H9 (cell line): ENCODE measurements at regions not wholly inside any gene's neighbourhood (a gene's known extent, or its start where the extent isn't known, plus 50 kb on each side); places are given as distances from the start of the nearest gene placed in this dataset.

ENCODE experiments used
- DNase-seq: peaks from one replicate; pipeline ENCODE4 v3.0.0-alpha.2; 2017
- H2AFZ ChIP-seq: one replicate; pipeline ENCODE4 v1.6.1; 2013; ENCODE audit warnings: mild to moderate bottlenecking, low read length, control low read depth, moderate library complexity
- H2AK5ac ChIP-seq: 2 replicates; pipeline ENCODE4 v1.6.1; 2013; ENCODE audit warnings: low read length, control low read depth, mixed read lengths; ENCODE audit not compliant: insufficient read length
- H2BK120ac ChIP-seq: one replicate; pipeline ENCODE4 v1.6.1; 2013; ENCODE audit warnings: low read depth, mild to moderate bottlenecking, low read length, control low read depth, inconsistent platforms; ENCODE audit not compliant: poor library complexity, severe bottlenecking
- H2BK12ac ChIP-seq: 2 replicates; pipeline ENCODE4 v1.6.1; 2013; ENCODE audit warnings: low read length, control low read depth, mixed read lengths, low read depth; ENCODE audit not compliant: insufficient read length
- H2BK15ac ChIP-seq: 2 replicates; pipeline ENCODE4 v1.6.1; 2013; ENCODE audit warnings: low read depth, low read length, control low read depth
- H2BK20ac ChIP-seq: one replicate; pipeline ENCODE4 v1.6.1; 2013; ENCODE audit warnings: low read depth, mild to moderate bottlenecking, low read length, control low read depth, inconsistent platforms; ENCODE audit not compliant: poor library complexity, severe bottlenecking
- H2BK5ac ChIP-seq: 2 replicates; pipeline ENCODE4 v1.6.1; 2013; ENCODE audit warnings: low read length, control low read depth, mixed read lengths; ENCODE audit not compliant: insufficient read length
- H3K14ac ChIP-seq: 2 replicates; pipeline ENCODE4 v1.6.1; 2013; ENCODE audit warnings: low read length, control low read depth; ENCODE audit not compliant: insufficient read depth
- H3K18ac ChIP-seq: 2 replicates; pipeline ENCODE4 v1.6.1; 2013; ENCODE audit warnings: low read depth, mild to moderate bottlenecking, mixed read lengths, low read length, control low read depth; ENCODE audit not compliant: insufficient read length
- H3K23ac ChIP-seq: 2 replicates; pipeline ENCODE4 v1.6.1; 2013; ENCODE audit warnings: low read length, control low read depth, mixed read lengths, low read depth; ENCODE audit not compliant: insufficient read length
- H3K23me2 ChIP-seq: 2 replicates; pipeline ENCODE4 v1.6.1; 2013; ENCODE audit warnings: low read depth, mild to moderate bottlenecking, mixed read lengths, low read length, control low read depth; ENCODE audit not compliant: insufficient read length, poor library complexity, severe bottlenecking
- H3K27ac ChIP-seq: 2 replicates; pipeline ENCODE4 v1.5.1; 2013; ENCODE audit warnings: low read length, control low read depth, mixed read lengths, low read depth; ENCODE audit not compliant: insufficient read length
- H3K27me3 ChIP-seq: 2 replicates; pipeline ENCODE4 v1.6.1; 2013; ENCODE audit warnings: low read length, control low read depth, inconsistent platforms; ENCODE audit not compliant: insufficient read depth
- H3K4ac ChIP-seq: 2 replicates; pipeline ENCODE4 v1.6.1; 2013; ENCODE audit warnings: low read depth, mild to moderate bottlenecking, control low read depth, inconsistent platforms, low read length, moderate library complexity
- H3K4me1 ChIP-seq: 2 replicates; pipeline ENCODE4 v1.6.1; 2013; ENCODE audit warnings: low read length, control low read depth, inconsistent platforms; ENCODE audit not compliant: insufficient read depth
- H3K4me2 ChIP-seq: 2 replicates; pipeline ENCODE4 v1.6.1; 2013; ENCODE audit warnings: low read length, control low read depth, mixed read lengths; ENCODE audit not compliant: insufficient read length, insufficient read depth
- H3K56ac ChIP-seq: 2 replicates; pipeline ENCODE4 v1.6.1; 2013; ENCODE audit warnings: low read depth, mild to moderate bottlenecking, mixed read lengths, low read length, control low read depth; ENCODE audit not compliant: insufficient read length
- H3K79me1 ChIP-seq: 2 replicates; pipeline ENCODE4 v1.6.1; 2013; ENCODE audit warnings: low read depth, mild to moderate bottlenecking, moderate library complexity, low read length, control low read depth, inconsistent platforms; ENCODE audit not compliant: insufficient read depth, poor library complexity, severe bottlenecking
- H3K79me2 ChIP-seq: 2 replicates; pipeline ENCODE4 v1.6.1; 2013; ENCODE audit warnings: low read length, control low read depth, inconsistent platforms; ENCODE audit not compliant: insufficient read depth
- H3K9ac ChIP-seq: 2 replicates; pipeline ENCODE4 v1.6.1; 2013; ENCODE audit warnings: low read length, control low read depth, mixed read lengths; ENCODE audit not compliant: insufficient read length; ENCODE audit errors: extremely low read depth
- H3K9me3 ChIP-seq: one replicate; pipeline ENCODE4 v1.6.1; 2013; ENCODE audit warnings: low read depth, low read length, inconsistent platforms; ENCODE audit not compliant: control insufficient read depth
- H3T11ph ChIP-seq: one replicate; pipeline ENCODE4 v1.6.1; 2013; ENCODE audit warnings: mild to moderate bottlenecking, low read length, control low read depth, inconsistent platforms
- H4K20me1 ChIP-seq: one replicate; pipeline ENCODE4 v1.6.1; 2013; ENCODE audit not compliant: control insufficient read depth, insufficient read length, insufficient read depth
- H4K5ac ChIP-seq: 2 replicates; pipeline ENCODE4 v1.6.1; 2013; ENCODE audit warnings: low read depth, mild to moderate bottlenecking, mixed read lengths, low read length, control low read depth; ENCODE audit not compliant: insufficient read length
- H4K8ac ChIP-seq: replicated peaks from 2 replicates; pipeline ENCODE4 v1.6.1; 2013; ENCODE audit warnings: low read length, control low read depth, mixed read lengths, low read depth; ENCODE audit not compliant: insufficient read length
- H4K91ac ChIP-seq: 2 replicates; pipeline ENCODE4 v1.6.1; 2013; ENCODE audit warnings: low read depth, mild to moderate bottlenecking, moderate library complexity, mixed read lengths, low read length, control low read depth; ENCODE audit not compliant: insufficient read length
- H3K27ac Mint-ChIP-seq, 3 experiments: 2 replicates in 2 of 3; 3 replicates in 1 of 3; pipeline ENCODE4 v1.8.0; 2020 to 2021; ENCODE audit warnings: mixed read lengths in 3 of 3, mild to moderate bottlenecking in 1 of 3, moderate library complexity in 1 of 3
- H3K27me3 Mint-ChIP-seq: 2 replicates; pipeline ENCODE4 v1.8.0; 2021; ENCODE audit warnings: low read depth, mild to moderate bottlenecking, moderate library complexity, mixed read lengths
- H3K36me3 Mint-ChIP-seq, 3 experiments: 2 replicates in 2 of 3; 3 replicates in 1 of 3; pipeline ENCODE4 v1.8.0; 2020 to 2021; ENCODE audit warnings: low read depth in 3 of 3, mixed read lengths in 3 of 3; ENCODE audit not compliant: insufficient read depth in 1 of 3
- H3K4me1 Mint-ChIP-seq, 2 experiments: 2 replicates each; pipeline ENCODE4 v1.8.0; 2020; ENCODE audit warnings: mixed read lengths in 2 of 2
- H3K4me3 Mint-ChIP-seq, 2 experiments: 2 replicates in 1 of 2; 3 replicates in 1 of 2; pipeline ENCODE4 v1.8.0; 2020 to 2021; ENCODE audit warnings: mild to moderate bottlenecking in 2 of 2, mixed read lengths in 2 of 2, moderate library complexity in 1 of 2
- H3K9me3 Mint-ChIP-seq, 2 experiments: 2 replicates in 1 of 2; 3 replicates in 1 of 2; pipeline ENCODE4 v1.8.0; 2020; ENCODE audit warnings: mild to moderate bottlenecking in 2 of 2, mixed read lengths in 2 of 2, moderate library complexity in 1 of 2
- CTCF ChIP-seq: fragments of 200-600 bp; sonication (generic); conservative IDR thresholded peaks from 3 replicates; pipeline ENCODE4 v1.8.0; 2021; ENCODE audit warnings: antibody characterized with exemption, mild to moderate bottlenecking
- WGBS: extraction: QIAGEN DNeasy Blood & Tissue Kit; methylation state at CpG from one replicate; pipeline ENCODE4 v1.1.7; 2013; ENCODE audit warnings: missing lambda C conversion rate, low lambda C conversion rate, mixed read lengths; ENCODE audit not compliant: insufficient read length; ENCODE audit errors: extremely low coverage; 5-methylcytosine and 5-hydroxymethylcytosine counted together

GRCh38 chrX:37904833-37905232 is 57.5 kb upstream of the DYNLT3 start:
- H3K23me2 ChIP-seq, result no peaks in the 10 kb centered on the region
- TF ChIP-seq CTCF, result no peak
- no peak overlapping the region for H2AFZ ChIP-seq
- Mint-ChIP-seq H3K4me3 (peak overlapping the region in 1 of 2 experiments; percentile 88; a peak in 2 of 5 replicates), H3K36me3 (peaks cover 0 to 3% (median 0%) of the 10 kb centered on the region in 3 experiments; a peak in 1 of 7 replicates), H3K9me3 (peaks cover 60 to 70% of the 10 kb centered on the region in 2 experiments), H3K27me3 (peaks cover 10% of the 10 kb centered on the region), H3K4me1 (peaks cover 0 to 5% of the 10 kb centered on the region in 2 experiments; a peak in 1 of 4 replicates), H3K27ac (peak overlapping the region in 1 of 3 experiments; percentile 16; a peak in 1 of 7 replicates)
- H3K27me3 ChIP-seq, result no peaks in the 10 kb centered on the region
- no peak overlapping the region for H3K23ac ChIP-seq
- no peak overlapping the region for H3K18ac ChIP-seq
- no peaks in the 10 kb centered on the region for H3K9me3 ChIP-seq
- H2AK5ac ChIP-seq, result no peak overlapping the region
- no peak overlapping the region for H3K14ac ChIP-seq
- no peaks in the 10 kb centered on the region for H3K79me2 ChIP-seq
- H3K79me1 ChIP-seq, result no peaks in the 10 kb centered on the region
- no peak overlapping the region for H4K91ac ChIP-seq
- H4K20me1 ChIP-seq, result no peaks in the 10 kb centered on the region
- no peak overlapping the region for H2BK120ac ChIP-seq
- no peak overlapping the region for H2BK15ac ChIP-seq
- H3K27ac ChIP-seq, result no peak overlapping the region
- no peak overlapping the region for H3K9ac ChIP-seq
- WGBS, result no CpG with 5 or more reads among the region's 2 CpGs
- no peak overlapping the region for H3T11ph ChIP-seq
- H3K4me2 ChIP-seq, result no peak overlapping the region
- no peak overlapping the region for H2BK12ac ChIP-seq
- no peak overlapping the region for H3K56ac ChIP-seq
- H4K8ac ChIP-seq, result no peak overlapping the region
- H2BK20ac ChIP-seq, result no peak overlapping the region
- no peak for DNase-seq
- H3K4me1 ChIP-seq, result no peaks in the 10 kb centered on the region
- H4K5ac ChIP-seq, result no peak overlapping the region
- H3K4ac ChIP-seq, result no peak overlapping the region
- H2BK5ac ChIP-seq, result no peak overlapping the region
